Ectodermal cell (in vitro differentiated cells): ENCODE measurements at regions not wholly inside any gene's neighbourhood (a gene's known extent, or its start where the extent isn't known, plus 50 kb on each side); places are given as distances from the start of the nearest gene placed in this dataset.

Source experiments
- H3K27ac ChIP-seq: 2 replicates; pipeline ENCODE4 v1.7.0; 2013; ENCODE audit warnings: mild to moderate bottlenecking, low read depth, low read length; ENCODE audit not compliant: insufficient read depth, poor library complexity, severe bottlenecking
- H3K27me3 ChIP-seq: 2 replicates; pipeline ENCODE4 v1.7.0; 2013; ENCODE audit warnings: mild to moderate bottlenecking, low read length; ENCODE audit not compliant: insufficient read depth, control insufficient read depth, poor library complexity, severe bottlenecking
- H3K36me3 ChIP-seq: one replicate; pipeline ENCODE4 v1.7.0; 2013; ENCODE audit warnings: low read length; ENCODE audit not compliant: control insufficient read depth, insufficient read depth
- H3K4me1 ChIP-seq: one replicate; pipeline ENCODE4 v1.7.0; 2013; ENCODE audit warnings: low read length; ENCODE audit not compliant: control insufficient read depth, insufficient read depth
- H3K4me3 ChIP-seq: 2 replicates; pipeline ENCODE4 v1.7.0; 2013; ENCODE audit warnings: low read depth, low read length, control low read depth; ENCODE audit not compliant: insufficient read depth
- H3K9me3 ChIP-seq: 2 replicates; pipeline ENCODE4 v1.7.0; 2013; ENCODE audit warnings: mild to moderate bottlenecking, low read length, moderate library complexity; ENCODE audit not compliant: control insufficient read depth
- WGBS, 2 experiments: methylation state at CpG; one replicate each; pipeline ENCODE4 v1.1.7; 2013; ENCODE audit warnings: missing lambda C conversion rate in 2 of 2; 5-methylcytosine and 5-hydroxymethylcytosine counted together

GRCh38 chr13:27673911-27674310 lies 52.2 kb downstream of the POLR1D start:
- H3K27me3 ChIP-seq = no peaks in the 10 kb centered on the region
- H3K9me3 ChIP-seq = no peaks in the 10 kb centered on the region
- H3K4me3 ChIP-seq = no peak overlapping the region
- H3K27ac ChIP-seq = no peak overlapping the region
- no peaks in the 10 kb centered on the region for H3K36me3 ChIP-seq
- 100% methylated on average over 1 of the region's 1 CpG for WGBS, 2 experiments
- no peaks in the 10 kb centered on the region for H3K4me1 ChIP-seq

GRCh38 chr13:27678306-27679040 lies 56.8 kb downstream of the POLR1D start:
- H3K4me1 ChIP-seq = no peaks in the 10 kb centered on the region
- H3K4me3 ChIP-seq = no peak overlapping the region
- peaks cover 2% of the 10 kb centered on the region for H3K27me3 ChIP-seq
- WGBS, 2 experiments = 83 to 85% methylated on average over 6 of the region's 6 CpGs
- no peaks in the 10 kb centered on the region for H3K9me3 ChIP-seq
- no peak overlapping the region for H3K27ac ChIP-seq
- no peaks in the 10 kb centered on the region for H3K36me3 ChIP-seq

- peaks cover 3% of the 10 kb centered on the region for H3K27me3 ChIP-seq
- no peaks in the 10 kb centered on the region for H3K36me3 ChIP-seq
- H3K4me1 ChIP-seq = no peaks in the 10 kb centered on the region
- no peaks in the 10 kb centered on the region for H3K9me3 ChIP-seq
- WGBS, 2 experiments = 89 to 97% methylated on average over 1 of the region's 1 CpG
- no peak overlapping the region for H3K27ac ChIP-seq
- no peak overlapping the region for H3K4me3 ChIP-seq
These were observed 57.7 kb downstream of the POLR1D start for GRCh38 chr13:27679396-27679795.

- no peak overlapping the region for H3K27ac ChIP-seq
- no peak overlapping the region for H3K4me3 ChIP-seq
- no peaks in the 10 kb centered on the region for H3K4me1 ChIP-seq
- 83 to 85% methylated on average over 5 of the region's 5 CpGs for WGBS, 2 experiments
- H3K36me3 ChIP-seq = no peaks in the 10 kb centered on the region
- no peaks in the 10 kb centered on the region for H3K9me3 ChIP-seq
- H3K27me3 ChIP-seq = peaks cover 3% of the 10 kb centered on the region
These were observed 58.2 kb downstream of the POLR1D start for GRCh38 chr13:27679896-27680295.

- Histone ChIP-seq H3K4me3 (no peak overlapping the region), H3K27me3 (peaks cover 3% of the 10 kb centered on the region), H3K36me3 (no peaks in the 10 kb centered on the region), H3K9me3 (no peaks in the 10 kb centered on the region), H3K4me1 (no peaks in the 10 kb centered on the region), H3K27ac (no peak overlapping the region)
These were observed 58.8 kb downstream of the POLR1D start for GRCh38 chr13:27680465-27680864.

GRCh38 chr13:27691207-27691606 lies 69.5 kb downstream of the POLR1D start:
- Histone ChIP-seq H3K36me3 (no peaks in the 10 kb centered on the region), H3K4me1 (no peaks in the 10 kb centered on the region), H3K4me3 (no peak overlapping the region), H3K27ac (no peak overlapping the region), H3K27me3 (no peaks in the 10 kb centered on the region), H3K9me3 (no peaks in the 10 kb centered on the region)
- WGBS, 2 experiments = 83 to 97% methylated on average over 3 of the region's 3 CpGs

GRCh38 chr13:27696731-27697130 lies 75.0 kb downstream of the POLR1D start:
- H3K27ac ChIP-seq = no peak overlapping the region
- H3K4me1 ChIP-seq = no peaks in the 10 kb centered on the region
- H3K4me3 ChIP-seq = no peak overlapping the region
- H3K27me3 ChIP-seq = no peaks in the 10 kb centered on the region
- WGBS, 2 experiments = 70 to 78% methylated on average over 3 of the region's 3 CpGs
- no peaks in the 10 kb centered on the region for H3K9me3 ChIP-seq
- H3K36me3 ChIP-seq = no peaks in the 10 kb centered on the region

GRCh38 chr13:27699952-27700351 lies 78.3 kb downstream of the POLR1D start:
- Histone ChIP-seq H3K9me3 (peaks cover 2% of the 10 kb centered on the region), H3K27me3 (no peaks in the 10 kb centered on the region), H3K4me1 (no peaks in the 10 kb centered on the region), H3K27ac (no peak overlapping the region), H3K36me3 (no peaks in the 10 kb centered on the region), H3K4me3 (no peak overlapping the region)
- 90 to 100% methylated on average over 1 to 3 of the region's 4 CpGs for WGBS, 2 experiments

GRCh38 chr13:27704681-27705080 lies 83.0 kb downstream of the POLR1D start:
- no peaks in the 10 kb centered on the region for H3K4me1 ChIP-seq
- H3K36me3 ChIP-seq = no peaks in the 10 kb centered on the region
- no peak overlapping the region for H3K4me3 ChIP-seq
- 100% methylated on average over 1 to 2 of the region's 2 CpGs for whole genome bisulfite sequencing, 2 experiments
- H3K9me3 ChIP-seq = peaks cover 2% of the 10 kb centered on the region
- H3K27ac ChIP-seq = no peak overlapping the region
- H3K27me3 ChIP-seq = no peaks in the 10 kb centered on the region

GRCh38 chr13:27708325-27708724 lies 84.0 kb upstream of the GSX1 start:
- H3K4me1 ChIP-seq = no peaks in the 10 kb centered on the region
- H3K9me3 ChIP-seq = no peaks in the 10 kb centered on the region
- WGBS, 2 experiments = 82 to 85% methylated on average over 9 of the region's 9 CpGs
- H3K27me3 ChIP-seq = no peaks in the 10 kb centered on the region
- H3K4me3 ChIP-seq = no peak overlapping the region
- no peaks in the 10 kb centered on the region for H3K36me3 ChIP-seq
- H3K27ac ChIP-seq = no peak overlapping the region

GRCh38 chr13:27709779-27710178 lies 82.5 kb upstream of the GSX1 start:
- no peaks in the 10 kb centered on the region for H3K9me3 ChIP-seq
- no peaks in the 10 kb centered on the region for H3K36me3 ChIP-seq
- H3K27ac ChIP-seq = no peak overlapping the region
- 67 to 76% methylated on average over 1 of the region's 1 CpG for WGBS, 2 experiments
- H3K4me1 ChIP-seq = no peaks in the 10 kb centered on the region
- H3K4me3 ChIP-seq = no peak overlapping the region
- no peaks in the 10 kb centered on the region for H3K27me3 ChIP-seq
